ENCODE measurements at regions not wholly inside any gene's neighbourhood (a gene's known extent, or its start where the extent isn't known, plus 50 kb on each side); places are given as distances from the start of the nearest gene placed in this dataset.

DNA sequence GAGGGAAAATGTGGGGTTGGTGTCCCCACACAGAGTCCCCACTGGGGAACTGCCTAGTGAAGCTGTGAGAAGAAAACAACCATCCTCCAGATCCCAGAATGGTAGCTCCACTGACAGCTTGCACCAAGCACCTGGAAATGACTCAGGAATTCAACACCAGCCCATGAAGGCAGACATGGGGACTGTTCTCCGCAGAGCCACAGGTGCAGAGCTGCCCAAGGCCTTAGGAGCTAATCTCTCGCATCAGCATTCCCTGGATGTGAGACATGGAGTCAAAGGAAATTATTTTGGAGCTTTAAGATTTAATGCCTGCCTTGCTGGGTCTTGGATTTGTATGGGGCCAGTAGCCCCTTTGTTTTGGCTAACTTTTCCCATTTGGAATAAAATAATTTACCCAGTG is 367.9 kb downstream of the FAM133A start:
- no peaks in the 10 kb centered on the region for H3K27me3 ChIP-seq (ENCODE audit: insufficient read depth, poor library complexity, severe bottlenecking)
- no peak overlapping the region for H3K4me3 ChIP-seq (ENCODE audit: severe bottlenecking)
- H3K36me3 ChIP-seq (ENCODE audit: low read depth): no peaks in the 10 kb centered on the region
- H3K9me3 ChIP-seq (ENCODE audit: severe bottlenecking): no peaks in the 10 kb centered on the region
- ATAC-seq (ENCODE audit: low read depth) (no peak), DNase-seq (ENCODE audit: low spot score) (no peak)
- no peaks in the 10 kb centered on the region for H3K4me1 ChIP-seq (ENCODE audit: insufficient read depth, poor library complexity, severe bottlenecking)
- H3K27ac ChIP-seq (ENCODE audit: poor library complexity, severe bottlenecking): no peak overlapping the region
- TF ChIP-seq, protein P1, sequence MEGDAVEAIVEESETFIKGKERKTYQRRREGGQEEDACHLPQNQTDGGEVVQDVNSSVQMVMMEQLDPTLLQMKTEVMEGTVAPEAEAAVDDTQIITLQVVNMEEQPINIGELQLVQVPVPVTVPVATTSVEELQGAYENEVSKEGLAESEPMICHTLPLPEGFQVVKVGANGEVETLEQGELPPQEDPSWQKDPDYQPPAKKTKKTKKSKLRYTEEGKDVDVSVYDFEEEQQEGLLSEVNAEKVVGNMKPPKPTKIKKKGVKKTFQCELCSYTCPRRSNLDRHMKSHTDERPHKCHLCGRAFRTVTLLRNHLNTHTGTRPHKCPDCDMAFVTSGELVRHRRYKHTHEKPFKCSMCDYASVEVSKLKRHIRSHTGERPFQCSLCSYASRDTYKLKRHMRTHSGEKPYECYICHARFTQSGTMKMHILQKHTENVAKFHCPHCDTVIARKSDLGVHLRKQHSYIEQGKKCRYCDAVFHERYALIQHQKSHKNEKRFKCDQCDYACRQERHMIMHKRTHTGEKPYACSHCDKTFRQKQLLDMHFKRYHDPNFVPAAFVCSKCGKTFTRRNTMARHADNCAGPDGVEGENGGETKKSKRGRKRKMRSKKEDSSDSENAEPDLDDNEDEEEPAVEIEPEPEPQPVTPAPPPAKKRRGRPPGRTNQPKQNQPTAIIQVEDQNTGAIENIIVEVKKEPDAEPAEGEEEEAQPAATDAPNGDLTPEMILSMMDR (IDR thresholded peaks at IDR 0.05; ENCODE audit: poor library complexity, severe bottlenecking): no peak

GRCh38 chrX:94045724-94046123 is 371.7 kb downstream of the FAM133A start:
- Histone ChIP-seq H3K4me3 (ENCODE audit: severe bottlenecking) (no peak overlapping the region), H3K27me3 (ENCODE audit: insufficient read depth, poor library complexity, severe bottlenecking) (no peaks in the 10 kb centered on the region), H3K36me3 (ENCODE audit: low read depth) (no peaks in the 10 kb centered on the region), H3K27ac (ENCODE audit: poor library complexity, severe bottlenecking) (no peak overlapping the region), H3K9me3 (ENCODE audit: severe bottlenecking) (no peaks in the 10 kb centered on the region), H3K4me1 (ENCODE audit: insufficient read depth, poor library complexity, severe bottlenecking) (no peaks in the 10 kb centered on the region)
- DNase-seq (ENCODE audit: low spot score): no peak
- TF ChIP-seq, protein P1 (IDR thresholded peaks at IDR 0.05; ENCODE audit: poor library complexity, severe bottlenecking): no peak
- no peak for ATAC-seq (ENCODE audit: low read depth)

- DNase-seq (ENCODE audit: low spot score): no peak
- H3K9me3 ChIP-seq (ENCODE audit: severe bottlenecking): no peaks in the 10 kb centered on the region
- H3K27me3 ChIP-seq (ENCODE audit: insufficient read depth, poor library complexity, severe bottlenecking): no peaks in the 10 kb centered on the region
- TF ChIP-seq, protein P1 (IDR thresholded peaks at IDR 0.05; ENCODE audit: poor library complexity, severe bottlenecking): no peak
- H3K36me3 ChIP-seq (ENCODE audit: low read depth): no peaks in the 10 kb centered on the region
- no peaks in the 10 kb centered on the region for H3K4me1 ChIP-seq (ENCODE audit: insufficient read depth, poor library complexity, severe bottlenecking)
- H3K4me3 ChIP-seq (ENCODE audit: severe bottlenecking): no peak overlapping the region
- H3K27ac ChIP-seq (ENCODE audit: poor library complexity, severe bottlenecking): no peak overlapping the region
- no peak for ATAC-seq (ENCODE audit: low read depth)
Observed at GRCh38 chrX:94051926-94052325, 377.9 kb downstream of the FAM133A start.

DNA sequence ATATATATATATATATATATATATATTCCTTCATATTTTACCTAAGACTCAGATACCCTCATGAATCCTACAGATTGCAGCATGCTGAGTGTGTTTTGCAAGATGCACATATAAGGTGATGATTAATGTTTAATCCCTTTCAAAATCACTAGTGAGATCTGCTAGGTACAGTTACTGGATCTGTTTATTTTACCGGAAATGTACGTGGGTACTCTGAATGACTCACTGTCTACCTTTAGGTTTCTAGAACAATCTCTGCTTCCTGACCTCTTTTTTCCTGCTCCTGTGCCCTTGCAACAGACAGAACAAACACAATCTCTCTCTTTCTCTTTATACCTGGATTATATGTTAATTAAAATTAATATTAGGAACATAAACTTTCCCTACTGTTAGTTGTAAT is 379.6 kb downstream of the FAM133A start:
- no peaks in the 10 kb centered on the region for H3K27me3 ChIP-seq (ENCODE audit: insufficient read depth, poor library complexity, severe bottlenecking)
- no peak overlapping the region for H3K4me3 ChIP-seq (ENCODE audit: severe bottlenecking)
- no peaks in the 10 kb centered on the region for H3K9me3 ChIP-seq (ENCODE audit: severe bottlenecking)
- TF ChIP-seq, protein P1 (IDR thresholded peaks at IDR 0.05; ENCODE audit: poor library complexity, severe bottlenecking): no peak
- no peak for DNase-seq (ENCODE audit: low spot score)
- no peaks in the 10 kb centered on the region for H3K4me1 ChIP-seq (ENCODE audit: insufficient read depth, poor library complexity, severe bottlenecking)
- H3K27ac ChIP-seq (ENCODE audit: poor library complexity, severe bottlenecking): peak overlapping the region; percentile 29
- ATAC-seq (ENCODE audit: low read depth): peak; percentile 83
- H3K36me3 ChIP-seq (ENCODE audit: low read depth): no peaks in the 10 kb centered on the region

DNA sequence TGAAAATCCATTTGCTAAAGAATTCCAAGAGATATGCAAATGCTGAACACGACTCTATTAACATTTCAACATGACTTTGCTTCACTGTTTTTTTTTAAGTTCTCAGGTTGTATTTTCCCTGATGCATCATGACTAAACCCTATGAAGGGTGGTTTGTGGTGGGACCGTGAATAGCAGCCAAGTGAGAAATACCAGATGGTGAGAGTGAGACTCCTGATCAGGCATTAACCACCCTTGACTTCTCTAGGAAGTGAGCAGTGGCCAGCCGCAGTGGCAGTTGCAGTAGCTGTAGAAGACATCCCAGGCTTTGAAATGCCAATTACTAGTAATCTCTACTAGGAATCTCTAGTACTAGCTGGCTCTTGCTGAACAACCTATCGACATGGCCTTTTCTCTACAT is 383.4 kb downstream of the FAM133A start:
- Histone ChIP-seq H3K4me1 (ENCODE audit: insufficient read depth, poor library complexity, severe bottlenecking) (no peaks in the 10 kb centered on the region), H3K36me3 (ENCODE audit: low read depth) (no peaks in the 10 kb centered on the region), H3K27ac (ENCODE audit: poor library complexity, severe bottlenecking) (no peak overlapping the region), H3K9me3 (ENCODE audit: severe bottlenecking) (no peaks in the 10 kb centered on the region), H3K27me3 (ENCODE audit: insufficient read depth, poor library complexity, severe bottlenecking) (no peaks in the 10 kb centered on the region), H3K4me3 (ENCODE audit: severe bottlenecking) (no peak overlapping the region)
- TF ChIP-seq, protein P1 (IDR thresholded peaks at IDR 0.05; ENCODE audit: poor library complexity, severe bottlenecking): no peak
- no peak for DNase-seq (ENCODE audit: low spot score)
- no peak for ATAC-seq (ENCODE audit: low read depth)
